ENCODE measurements at regions not wholly inside any gene's neighbourhood (a gene's known extent, or its start where the extent isn't known, plus 50 kb on each side); places are given as distances from the start of the nearest gene placed in this dataset.

- no peak for TF ChIP-seq CTCF (IDR thresholded peaks at IDR 0.05; ENCODE audit: control insufficient read depth, insufficient read depth, low read depth, low read length, missing control alignments)
- no peak overlapping the region for H3K4me3 ChIP-seq (ENCODE audit: control insufficient read depth, low read depth, low read length)
- DNase-seq (ENCODE audit: low read depth), result no peak
Measured at GRCh38 chr2:41913921-41914609, 133.8 kb upstream of the PKDCC start.

GRCh38 chr2:41914936-41915335, 132.9 kb upstream of the PKDCC start:
- no peak overlapping the region for H3K4me3 ChIP-seq (ENCODE audit: control insufficient read depth, low read depth, low read length)
- TF ChIP-seq CTCF (IDR thresholded peaks at IDR 0.05; ENCODE audit: control insufficient read depth, insufficient read depth, low read depth, low read length, missing control alignments), result no peak
- DNase-seq (ENCODE audit: low read depth), result no peak

GRCh38 chr2:41916177-41916576, 131.6 kb upstream of the PKDCC start:
- DNase-seq (ENCODE audit: low read depth), result no peak
- no peak for TF ChIP-seq CTCF (IDR thresholded peaks at IDR 0.05; ENCODE audit: control insufficient read depth, insufficient read depth, low read depth, low read length, missing control alignments)
- H3K4me3 ChIP-seq (ENCODE audit: control insufficient read depth, low read depth, low read length), result no peak overlapping the region

GRCh38 chr2:41917587-41917986, 130.2 kb upstream of the PKDCC start:
- no peak for DNase-seq (ENCODE audit: low read depth)
- TF ChIP-seq CTCF (IDR thresholded peaks at IDR 0.05; ENCODE audit: control insufficient read depth, insufficient read depth, low read depth, low read length, missing control alignments), result no peak
- no peak overlapping the region for H3K4me3 ChIP-seq (ENCODE audit: control insufficient read depth, low read depth, low read length)

GRCh38 chr2:41919135-41919534, 128.7 kb upstream of the PKDCC start:
- no peak overlapping the region for H3K4me3 ChIP-seq (ENCODE audit: control insufficient read depth, low read depth, low read length)
- no peak for TF ChIP-seq CTCF (IDR thresholded peaks at IDR 0.05; ENCODE audit: control insufficient read depth, insufficient read depth, low read depth, low read length, missing control alignments)
- DNase-seq (ENCODE audit: low read depth), result no peak

GRCh38 chr2:41920181-41920580, 127.6 kb upstream of the PKDCC start:
- no peak for DNase-seq (ENCODE audit: low read depth)
- no peak overlapping the region for H3K4me3 ChIP-seq (ENCODE audit: control insufficient read depth, low read depth, low read length)
- no peak for TF ChIP-seq CTCF (IDR thresholded peaks at IDR 0.05; ENCODE audit: control insufficient read depth, insufficient read depth, low read depth, low read length, missing control alignments)
